ENCODE measurements at regions not wholly inside any gene's neighbourhood (a gene's known extent, or its start where the extent isn't known, plus 50 kb on each side); places are given as distances from the start of the nearest gene placed in this dataset.

GRCh38 chr19:30855442-30855841 is 483.3 kb downstream of the ZNF536 start:
- Histone ChIP-seq H2AFZ (ENCODE audit: low read length) (no peak overlapping the region), H3K4me2 (ENCODE audit: extremely low read depth, insufficient read depth, low read length) (no peak overlapping the region), H4K20me1 (ENCODE audit: control insufficient read depth, extremely low read depth, insufficient read depth, low read length) (no peaks in the 10 kb centered on the region), H3K9ac (ENCODE audit: insufficient read depth, low read length) (no peak overlapping the region), H3K36me3 (ENCODE audit: control insufficient read depth, insufficient read depth, low read length) (no peaks in the 10 kb centered on the region), H3K79me2 (ENCODE audit: control insufficient read depth, insufficient read depth, low read length) (no peaks in the 10 kb centered on the region), H3K27me3 (ENCODE audit: control insufficient read depth, insufficient read depth, low read length) (no peaks in the 10 kb centered on the region), H3K27ac (ENCODE audit: insufficient read depth, low read length) (no peak overlapping the region), H3K4me1 (ENCODE audit: control insufficient read depth, extremely low read depth, insufficient read depth, low read length) (no peaks in the 10 kb centered on the region), H3K9me3 (ENCODE audit: control insufficient read depth, insufficient read depth, low read depth, low read length) (no peaks in the 10 kb centered on the region), H3K4me3 (replicated peaks in 1 of 4; ENCODE audit: control extremely low read depth in 1 of 4, insufficient read depth in 1 of 4, low read depth in 3 of 4, low read length in 4 of 4) (no peak overlapping the region)
- DNase-seq (ENCODE audit: low read depth in 2 of 2) = no peak
- TF ChIP-seq CTCF (conservative IDR thresholded peaks at IDR 0.05 in 1 of 2, IDR thresholded peaks at IDR 0.05 in 1 of 2; ENCODE audit: low read depth in 1 of 2, low read length in 2 of 2) = no peak
- TF ChIP-seq EZH2 (IDR thresholded peaks at IDR 0.05; ENCODE audit: low read length, missing control alignments) = no peak

GRCh38 chr19:30854661-30855060 is 482.5 kb downstream of the ZNF536 start:
- Histone ChIP-seq H3K36me3 (ENCODE audit: control insufficient read depth, insufficient read depth, low read length) (no peaks in the 10 kb centered on the region), H3K27ac (ENCODE audit: insufficient read depth, low read length) (no peak overlapping the region), H3K9me3 (ENCODE audit: control insufficient read depth, insufficient read depth, low read depth, low read length) (no peaks in the 10 kb centered on the region), H3K9ac (ENCODE audit: insufficient read depth, low read length) (no peak overlapping the region), H3K4me2 (ENCODE audit: extremely low read depth, insufficient read depth, low read length) (no peak overlapping the region), H3K79me2 (ENCODE audit: control insufficient read depth, insufficient read depth, low read length) (no peaks in the 10 kb centered on the region), H3K4me1 (ENCODE audit: control insufficient read depth, extremely low read depth, insufficient read depth, low read length) (no peaks in the 10 kb centered on the region), H4K20me1 (ENCODE audit: control insufficient read depth, extremely low read depth, insufficient read depth, low read length) (no peaks in the 10 kb centered on the region), H3K27me3 (ENCODE audit: control insufficient read depth, insufficient read depth, low read length) (no peaks in the 10 kb centered on the region), H2AFZ (ENCODE audit: low read length) (no peak overlapping the region), H3K4me3 (replicated peaks in 1 of 4; ENCODE audit: control extremely low read depth in 1 of 4, insufficient read depth in 1 of 4, low read depth in 3 of 4, low read length in 4 of 4) (no peak overlapping the region)
- TF ChIP-seq EZH2 (IDR thresholded peaks at IDR 0.05; ENCODE audit: low read length, missing control alignments) (no peak), CTCF (conservative IDR thresholded peaks at IDR 0.05 in 1 of 2, IDR thresholded peaks at IDR 0.05 in 1 of 2; ENCODE audit: low read depth in 1 of 2, low read length in 2 of 2) (no peak)
- no peak for DNase-seq (ENCODE audit: low read depth in 2 of 2)

- H3K4me2 ChIP-seq (ENCODE audit: extremely low read depth, insufficient read depth, low read length) = no peak overlapping the region
- no peaks in the 10 kb centered on the region for H4K20me1 ChIP-seq (ENCODE audit: control insufficient read depth, extremely low read depth, insufficient read depth, low read length)
- no peak overlapping the region for H3K9ac ChIP-seq (ENCODE audit: insufficient read depth, low read length)
- no peaks in the 10 kb centered on the region for H3K9me3 ChIP-seq (ENCODE audit: control insufficient read depth, insufficient read depth, low read depth, low read length)
- DNase-seq (ENCODE audit: low read depth in 2 of 2) = no peak
- TF ChIP-seq CTCF (conservative IDR thresholded peaks at IDR 0.05 in 1 of 2, IDR thresholded peaks at IDR 0.05 in 1 of 2; ENCODE audit: low read depth in 1 of 2, low read length in 2 of 2) = no peak
- TF ChIP-seq EZH2 (IDR thresholded peaks at IDR 0.05; ENCODE audit: low read length, missing control alignments) = no peak
- H3K79me2 ChIP-seq (ENCODE audit: control insufficient read depth, insufficient read depth, low read length) = no peaks in the 10 kb centered on the region
- H3K4me1 ChIP-seq (ENCODE audit: control insufficient read depth, extremely low read depth, insufficient read depth, low read length) = no peaks in the 10 kb centered on the region
- no peaks in the 10 kb centered on the region for H3K27me3 ChIP-seq (ENCODE audit: control insufficient read depth, insufficient read depth, low read length)
- H3K4me3 ChIP-seq (replicated peaks in 1 of 4; ENCODE audit: control extremely low read depth in 1 of 4, insufficient read depth in 1 of 4, low read depth in 3 of 4, low read length in 4 of 4) = no peak overlapping the region
- no peak overlapping the region for H2AFZ ChIP-seq (ENCODE audit: low read length)
- H3K27ac ChIP-seq (ENCODE audit: insufficient read depth, low read length) = no peak overlapping the region
- H3K36me3 ChIP-seq (ENCODE audit: control insufficient read depth, insufficient read depth, low read length) = no peaks in the 10 kb centered on the region
Measured at GRCh38 chr19:30854207-30854606, 482.0 kb downstream of the ZNF536 start.

Data from fibroblast of lung (primary cell).